Adrenal gland (tissue), 5 donors: ENCODE measurements at regions not wholly inside any gene's neighbourhood (a gene's known extent, or its start where the extent isn't known, plus 50 kb on each side); places are given as distances from the start of the nearest gene placed in this dataset.

Experiments used
- CTCF ChIP-seq, 6 experiments: fragments of 450-650 bp in 4 of 6; fragments of 200-600 bp in 2 of 6; sonication (generic) in 1 of 6; IDR thresholded peaks; 1 replicate in 5 of 6; 2 replicates in 1 of 6; pipeline versions ENCODE4 v1.5.1 to v1.8.0; 2016 to 2021; ENCODE audit warnings: antibody characterized with exemption in 6 of 6, mild to moderate bottlenecking in 2 of 6, moderate library complexity in 1 of 6
- POLR2A ChIP-seq, 2 donors: fragments of 450-650 bp; IDR thresholded peaks; one replicate each; pipeline ENCODE4 v1.6.1; 2017; ENCODE audit warnings: antibody characterized with exemption in 2 of 2, mild to moderate bottlenecking in 2 of 2, moderate library complexity in 1 of 2
- donor health status: DM: no; HTN: no; CAD: no.

GRCh38 chr5:4370218-4370617 lies 769.9 kb upstream of the ADAMTS16 start:
- TF ChIP-seq CTCF (IDR thresholded peaks at IDR 0.05) (no peak), POLR2A (IDR thresholded peaks at IDR 0.05) (no peak)
